ENCODE measurements at regions not wholly inside any gene's neighbourhood (a gene's known extent, or its start where the extent isn't known, plus 50 kb on each side); places are given as distances from the start of the nearest gene placed in this dataset.

DNA sequence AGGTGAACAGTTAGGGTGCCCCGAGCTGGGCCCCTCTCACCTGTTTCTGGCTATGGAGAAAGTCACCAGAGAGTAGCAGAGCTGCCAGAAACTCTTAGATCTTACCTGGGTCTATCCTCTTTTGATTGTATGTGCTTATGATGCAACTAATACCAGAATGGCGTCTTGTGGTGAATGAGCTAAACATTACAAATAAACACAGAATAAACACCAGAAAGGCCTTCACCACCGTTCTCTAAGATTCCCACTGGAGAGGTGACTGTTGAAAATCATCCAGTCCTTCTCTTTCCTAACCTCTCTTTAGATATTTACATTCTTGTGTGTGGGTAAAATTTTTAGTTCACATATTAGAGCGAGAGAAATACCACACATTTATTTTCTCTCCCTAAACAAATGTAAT lies 241.7 kb upstream of the GAS1 start:
- TF ChIP-seq, protein P1, sequence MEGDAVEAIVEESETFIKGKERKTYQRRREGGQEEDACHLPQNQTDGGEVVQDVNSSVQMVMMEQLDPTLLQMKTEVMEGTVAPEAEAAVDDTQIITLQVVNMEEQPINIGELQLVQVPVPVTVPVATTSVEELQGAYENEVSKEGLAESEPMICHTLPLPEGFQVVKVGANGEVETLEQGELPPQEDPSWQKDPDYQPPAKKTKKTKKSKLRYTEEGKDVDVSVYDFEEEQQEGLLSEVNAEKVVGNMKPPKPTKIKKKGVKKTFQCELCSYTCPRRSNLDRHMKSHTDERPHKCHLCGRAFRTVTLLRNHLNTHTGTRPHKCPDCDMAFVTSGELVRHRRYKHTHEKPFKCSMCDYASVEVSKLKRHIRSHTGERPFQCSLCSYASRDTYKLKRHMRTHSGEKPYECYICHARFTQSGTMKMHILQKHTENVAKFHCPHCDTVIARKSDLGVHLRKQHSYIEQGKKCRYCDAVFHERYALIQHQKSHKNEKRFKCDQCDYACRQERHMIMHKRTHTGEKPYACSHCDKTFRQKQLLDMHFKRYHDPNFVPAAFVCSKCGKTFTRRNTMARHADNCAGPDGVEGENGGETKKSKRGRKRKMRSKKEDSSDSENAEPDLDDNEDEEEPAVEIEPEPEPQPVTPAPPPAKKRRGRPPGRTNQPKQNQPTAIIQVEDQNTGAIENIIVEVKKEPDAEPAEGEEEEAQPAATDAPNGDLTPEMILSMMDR (IDR thresholded peaks at IDR 0.05; ENCODE audit: poor library complexity): no peak
- TF ChIP-seq EZH2 (IDR thresholded peaks at IDR 0.05; ENCODE audit: borderline replicate concordance) (no peak), EZH2phosphoT487 (IDR thresholded peaks at IDR 0.05; ENCODE audit: low read depth, severe bottlenecking, unreplicated experiment) (no peak)
